Activated CD4-positive, alpha-beta T cell treated with anti-CD3 and anti-CD28 coated beads, Interleukin-2, amount 50 U/mL, for 4 hours (primary cell): ENCODE measurements at regions not wholly inside any gene's neighbourhood (a gene's known extent, or its start where the extent isn't known, plus 50 kb on each side); places are given as distances from the start of the nearest gene placed in this dataset.
A peak's percentile ranks its signal among the peaks of the same experiment; 100 is the strongest.

Experiments used
- DNase-seq, 2 experiments: peaks; one replicate each; pipeline ENCODE4 v3.0.0-alpha.2; 2020

DNA sequence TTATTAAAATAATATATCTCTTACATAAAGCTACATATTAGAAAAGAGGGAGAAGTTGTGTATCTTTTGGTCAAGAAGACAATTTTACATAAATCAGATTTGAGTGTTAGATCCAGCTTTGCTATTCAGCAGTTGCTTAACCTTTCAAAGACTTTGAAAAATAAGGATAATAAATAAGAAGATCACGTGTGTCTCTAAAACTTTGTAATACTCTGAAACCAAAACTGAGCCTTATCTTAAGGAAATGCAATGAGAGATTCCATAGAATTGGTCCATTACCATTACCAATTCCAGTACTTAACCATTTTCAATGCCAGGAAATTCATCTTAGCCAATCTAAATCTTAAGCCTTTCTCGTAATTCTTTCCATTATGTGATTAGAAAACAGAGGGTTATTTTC lies 89.2 kb upstream of the COL5A2 start:
- no peak for DNase-seq

DNA sequence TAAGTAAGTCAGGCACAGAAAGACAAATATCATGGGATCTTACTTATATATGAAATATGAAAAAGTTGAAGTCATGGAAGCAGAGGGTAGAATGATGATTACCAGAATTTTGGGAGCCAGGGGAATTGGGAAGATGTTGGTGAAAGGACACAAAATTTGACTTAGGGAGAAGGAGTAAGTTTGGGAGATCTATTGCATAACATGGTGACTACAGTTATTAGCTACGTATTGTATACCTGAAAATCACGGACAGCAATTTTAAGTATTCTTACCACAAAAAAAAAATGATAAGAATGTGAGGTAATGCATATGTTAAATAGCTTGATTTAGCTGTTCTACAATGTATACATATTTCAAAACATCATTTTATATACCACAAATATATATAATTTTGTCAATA lies 94.2 kb upstream of the COL5A2 start:
- DNase-seq = no peak

DNA sequence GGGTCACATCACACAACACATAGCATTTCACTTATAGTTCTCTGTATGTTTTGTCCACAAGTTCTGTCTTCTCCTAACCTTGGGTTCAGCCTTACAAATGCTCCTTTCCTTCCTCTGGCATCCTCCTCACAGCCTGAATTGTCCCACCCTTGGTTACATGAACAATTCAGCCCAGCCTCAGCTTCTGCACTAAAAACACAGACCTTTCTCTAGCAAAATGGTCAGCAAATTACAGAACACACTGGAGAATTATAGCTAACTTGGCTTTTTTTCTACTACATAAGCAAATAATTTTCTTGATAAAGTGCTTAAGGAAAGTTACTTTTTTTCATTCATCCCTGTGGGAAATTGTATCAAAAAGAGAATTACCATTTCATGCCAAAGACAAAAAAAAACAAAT lies 94.8 kb upstream of the COL5A2 start:
- no peak for DNase-seq

DNA sequence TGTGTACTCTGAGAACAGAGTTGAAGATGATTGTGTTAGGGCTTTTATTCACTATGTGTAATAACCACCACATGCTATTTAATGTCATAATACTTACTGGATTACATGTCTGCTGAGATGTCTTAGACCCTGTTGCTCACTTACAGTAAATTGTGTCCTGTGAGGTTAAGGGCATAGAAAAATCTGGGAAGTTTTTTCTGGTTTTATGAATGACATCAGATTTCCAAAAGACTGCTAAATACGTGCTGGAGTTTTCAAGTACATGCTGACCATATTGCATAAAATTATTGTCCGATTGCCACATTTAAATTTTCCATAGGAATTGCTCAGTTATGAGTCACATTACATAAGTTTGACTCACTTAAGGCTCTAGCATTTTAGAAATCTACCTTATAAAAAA lies 96.7 kb upstream of the COL5A2 start:
- DNase-seq = no peak

DNA sequence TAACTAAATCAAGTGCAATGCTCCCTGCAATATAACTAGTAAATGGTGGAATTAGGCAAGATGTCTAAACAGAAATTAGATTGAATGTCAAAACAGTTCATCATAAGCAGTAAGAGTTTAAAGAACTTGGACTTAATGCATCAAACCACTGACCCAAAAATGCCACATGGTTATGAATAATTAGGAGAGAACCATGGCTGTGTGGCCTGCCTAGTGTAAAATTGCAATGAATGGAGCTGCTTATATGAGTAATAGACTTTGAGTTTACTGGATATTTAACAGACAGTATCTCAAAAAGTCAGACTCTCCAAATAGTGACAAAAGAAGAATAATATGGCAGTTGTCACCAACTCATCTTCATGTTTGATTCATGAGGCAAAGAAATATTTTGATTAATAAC lies 101.6 kb upstream of the COL5A2 start:
- DNase-seq = no peak

DNA sequence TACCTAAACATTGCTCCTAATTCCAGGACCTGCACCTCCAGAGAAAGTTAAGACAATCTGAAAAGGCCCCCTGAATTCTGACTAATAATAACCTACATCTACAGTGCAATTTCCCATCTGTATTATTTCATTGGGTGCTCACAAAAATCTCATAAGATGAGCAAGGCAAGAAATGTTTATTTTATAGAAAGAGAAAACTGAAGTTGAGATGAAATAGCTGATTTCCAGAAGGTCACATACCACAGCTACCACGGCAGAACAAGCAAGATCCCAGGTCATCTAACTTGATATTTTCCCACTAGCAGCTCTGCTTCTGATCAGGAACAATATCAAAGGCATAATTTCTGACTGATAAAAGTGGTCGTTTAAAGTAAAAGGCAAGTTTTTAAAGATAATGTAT lies 105.8 kb upstream of the COL5A2 start:
- DNase-seq = no peak

DNA sequence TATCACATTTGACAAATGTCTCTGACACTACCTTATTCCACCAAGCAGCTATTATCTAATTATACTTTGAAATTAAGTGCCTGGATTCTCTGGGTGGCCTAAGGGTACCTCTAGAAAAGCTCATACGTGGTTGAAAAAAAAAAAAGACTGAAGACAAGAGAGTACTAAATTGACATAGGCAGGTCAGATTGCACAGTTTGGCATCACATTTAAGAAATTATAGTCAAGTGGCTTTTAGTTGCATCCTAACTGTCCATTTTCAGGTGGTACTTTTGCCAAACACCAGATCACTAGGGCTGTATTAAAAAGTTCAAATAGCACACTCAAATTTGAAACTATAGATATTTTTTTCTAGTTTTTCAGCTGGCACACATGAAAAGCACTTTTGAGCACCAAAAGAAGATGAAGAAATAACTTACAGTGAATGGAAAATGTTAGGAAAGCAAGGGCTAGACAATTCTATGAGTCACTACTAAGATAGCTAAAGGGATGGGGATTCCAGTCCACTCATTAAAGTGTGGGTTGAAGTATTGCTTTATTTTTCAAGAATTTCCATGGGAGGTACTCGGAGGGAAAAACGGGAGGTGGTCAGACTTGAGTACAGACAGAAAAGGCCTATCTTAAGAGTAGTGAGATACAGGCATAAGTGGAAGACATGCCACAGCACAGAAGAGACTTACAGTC lies 106.5 kb upstream of the COL5A2 start:
- no peak for DNase-seq

DNA sequence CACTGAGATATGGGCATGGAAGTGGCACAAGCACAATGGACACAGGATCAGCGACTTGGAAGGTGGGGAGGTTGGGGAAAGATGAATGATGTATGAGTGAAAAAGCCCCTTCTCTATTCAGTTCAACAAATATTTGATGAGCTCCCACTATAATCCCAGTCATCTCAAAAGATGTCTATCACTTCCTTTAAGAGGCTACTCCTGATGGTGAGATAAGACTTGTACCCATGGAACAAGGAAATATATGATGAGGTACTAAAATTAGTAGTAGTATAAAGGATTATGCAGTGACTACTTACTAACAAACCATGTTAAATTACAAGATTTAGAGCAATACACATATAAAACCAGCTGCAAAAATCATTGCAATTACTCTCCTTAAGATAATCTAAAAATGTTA lies 107.8 kb upstream of the COL5A2 start:
- no peak for DNase-seq

DNA sequence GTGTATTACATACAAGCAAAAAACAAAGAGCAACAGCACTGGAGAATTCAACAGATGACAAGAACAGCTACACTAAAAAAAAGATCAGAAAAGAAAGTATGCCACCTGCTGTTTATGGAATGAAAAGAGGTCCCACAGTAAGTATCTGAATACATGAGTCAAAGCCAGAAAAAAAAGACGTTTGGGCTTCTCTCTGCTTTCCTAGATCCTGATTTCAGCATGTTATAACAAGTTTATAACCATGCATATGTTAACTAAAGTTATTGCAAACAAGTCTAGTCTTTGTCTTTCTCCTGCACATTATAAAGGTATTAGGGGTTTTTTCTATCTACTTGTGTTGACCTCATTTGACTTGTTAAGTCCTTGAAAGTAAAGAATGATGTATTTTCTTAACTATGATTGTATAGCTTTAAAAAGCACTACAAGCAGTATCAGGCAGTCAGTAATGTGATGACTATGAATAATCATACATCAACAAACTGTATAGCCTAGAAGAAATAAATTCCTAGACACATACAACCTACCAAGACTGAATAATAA lies 108.5 kb upstream of the COL5A2 start:
- DNase-seq = no peak

DNA sequence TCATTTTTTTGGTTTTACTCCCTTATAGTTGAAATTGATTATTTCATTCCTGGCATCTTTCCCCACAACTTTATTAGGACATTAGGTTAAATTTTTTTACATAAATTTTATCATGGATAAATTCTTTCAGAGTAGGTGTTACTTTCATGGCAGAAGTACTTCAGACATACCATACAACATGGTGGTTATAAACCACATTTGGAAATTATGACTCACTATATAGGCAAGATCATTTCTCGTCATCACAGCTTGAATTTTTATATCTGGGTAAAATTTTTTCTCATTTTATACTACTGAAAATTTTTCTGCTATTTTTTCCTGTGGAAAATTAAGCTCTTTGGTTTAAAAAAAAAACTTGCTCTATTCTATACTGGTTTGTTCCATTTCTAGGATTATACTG lies 111.9 kb upstream of the COL5A2 start:
- DNase-seq = no peak

DNA sequence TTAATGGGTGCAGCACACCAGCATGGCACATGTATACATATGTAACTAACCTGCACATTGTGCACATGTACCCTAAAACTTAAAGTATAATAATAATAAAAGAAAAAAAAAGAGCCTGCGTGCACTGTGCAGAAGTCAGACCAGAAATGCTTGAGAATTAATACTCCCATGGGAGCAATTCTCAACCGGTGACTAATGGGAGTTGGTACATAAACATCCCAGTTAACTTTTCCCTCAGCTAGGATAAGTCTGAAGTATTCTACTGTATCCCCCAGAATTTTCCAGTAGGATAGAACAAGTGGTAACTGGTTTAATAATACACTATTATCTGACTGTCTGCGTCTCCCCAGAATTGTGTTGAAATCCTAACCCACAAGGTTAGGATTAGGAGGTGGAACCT lies 113.6 kb upstream of the COL5A2 start:
- no peak for DNase-seq

DNA sequence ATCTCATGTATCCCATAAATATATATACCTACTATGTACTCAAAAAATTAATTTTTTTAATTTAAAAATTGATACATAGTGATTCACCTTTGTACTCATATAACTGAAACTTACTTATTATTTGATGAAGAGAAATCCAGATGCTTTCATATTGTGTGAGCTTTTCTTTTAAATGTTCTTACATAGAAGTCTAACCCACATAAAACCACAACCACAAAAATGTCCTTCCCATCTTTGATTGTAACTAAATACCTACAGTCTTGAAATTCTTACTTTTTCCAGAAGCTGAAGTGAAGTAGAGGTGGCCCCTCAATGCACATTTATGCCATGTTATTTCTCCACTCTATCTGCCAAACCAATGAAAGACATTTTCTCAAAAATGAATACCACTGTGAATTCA lies 117.9 kb upstream of the COL5A2 start:
- DNase-seq = no peak

DNA sequence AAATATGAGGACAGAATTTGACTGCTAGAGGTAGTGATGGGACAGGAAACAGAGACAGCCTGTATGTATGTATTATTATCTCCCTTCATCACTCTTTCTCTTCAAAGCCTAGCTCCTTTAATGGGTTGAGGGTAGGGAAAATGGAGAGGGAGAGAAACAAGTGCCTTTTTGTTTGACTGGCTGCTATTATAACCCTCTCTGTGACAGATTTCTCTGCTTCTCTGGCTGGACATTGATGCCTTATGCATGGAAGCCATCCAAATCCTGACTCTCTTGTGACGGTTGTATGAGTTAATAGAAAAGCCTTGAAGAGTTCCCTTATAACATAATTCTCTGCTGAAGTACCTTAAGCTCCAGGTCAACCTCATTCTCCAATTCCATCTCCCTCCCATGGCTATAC lies 118.5 kb upstream of the COL5A2 start:
- no peak for DNase-seq

DNA sequence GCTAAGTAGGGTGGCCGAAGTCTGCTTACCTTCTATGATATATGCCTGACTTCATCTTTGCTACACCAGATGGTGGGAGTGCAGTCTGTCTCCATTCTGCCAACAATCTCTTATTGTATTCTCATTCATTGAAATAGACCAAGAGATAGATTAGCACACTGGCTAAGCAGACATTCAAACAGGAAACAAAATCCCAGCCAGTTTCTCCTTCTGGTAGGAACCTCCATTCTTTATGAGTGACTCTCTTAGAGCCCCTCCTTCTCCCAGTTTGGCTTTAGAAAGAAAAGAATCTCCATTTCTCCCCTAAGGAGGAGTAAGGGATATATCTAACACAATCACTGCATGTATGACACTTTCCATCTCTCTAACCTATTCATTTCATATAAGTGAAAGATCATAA lies 118.9 kb upstream of the COL5A2 start:
- no peak for DNase-seq

DNA sequence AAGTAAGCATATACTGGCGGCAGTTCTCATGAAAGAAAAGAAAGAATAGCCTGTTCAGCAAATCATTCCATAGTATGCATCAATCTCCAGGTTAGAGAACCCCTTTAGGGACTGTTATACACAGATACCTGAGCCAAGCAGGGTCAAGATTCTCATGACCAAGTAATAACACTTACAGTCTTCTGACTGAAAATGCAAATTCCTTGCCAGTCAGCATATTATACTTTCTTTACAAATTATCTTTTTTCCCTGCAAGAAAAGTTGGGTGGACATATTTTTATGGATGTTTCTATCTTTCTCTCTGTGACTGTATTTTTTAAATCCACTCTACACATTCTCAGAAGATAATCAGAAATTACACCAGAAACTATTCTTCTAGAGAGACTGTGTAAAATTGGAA lies 120.4 kb upstream of the COL5A2 start:
- no peak for DNase-seq

DNA sequence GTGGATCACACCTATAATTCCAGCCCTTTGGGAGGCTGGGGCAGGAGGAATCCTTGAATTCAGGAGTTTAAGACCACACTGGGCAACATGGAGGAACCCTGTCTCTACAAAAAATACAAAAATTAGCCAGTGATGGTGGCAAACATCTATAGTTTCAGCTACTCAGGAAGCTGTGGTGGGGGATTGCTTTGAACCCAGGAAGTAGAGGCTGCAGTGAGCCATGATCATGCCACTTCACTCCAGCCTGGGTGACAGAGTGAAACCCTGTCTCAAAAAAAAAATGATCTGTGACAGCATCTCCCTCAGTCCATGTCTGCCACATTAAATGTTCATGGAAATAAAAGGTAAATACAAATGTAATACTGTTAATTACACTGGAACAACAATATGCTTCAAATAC lies 121.4 kb upstream of the COL5A2 start:
- peak in 1 of 2 experiments; percentile 13 for DNase-seq

DNA sequence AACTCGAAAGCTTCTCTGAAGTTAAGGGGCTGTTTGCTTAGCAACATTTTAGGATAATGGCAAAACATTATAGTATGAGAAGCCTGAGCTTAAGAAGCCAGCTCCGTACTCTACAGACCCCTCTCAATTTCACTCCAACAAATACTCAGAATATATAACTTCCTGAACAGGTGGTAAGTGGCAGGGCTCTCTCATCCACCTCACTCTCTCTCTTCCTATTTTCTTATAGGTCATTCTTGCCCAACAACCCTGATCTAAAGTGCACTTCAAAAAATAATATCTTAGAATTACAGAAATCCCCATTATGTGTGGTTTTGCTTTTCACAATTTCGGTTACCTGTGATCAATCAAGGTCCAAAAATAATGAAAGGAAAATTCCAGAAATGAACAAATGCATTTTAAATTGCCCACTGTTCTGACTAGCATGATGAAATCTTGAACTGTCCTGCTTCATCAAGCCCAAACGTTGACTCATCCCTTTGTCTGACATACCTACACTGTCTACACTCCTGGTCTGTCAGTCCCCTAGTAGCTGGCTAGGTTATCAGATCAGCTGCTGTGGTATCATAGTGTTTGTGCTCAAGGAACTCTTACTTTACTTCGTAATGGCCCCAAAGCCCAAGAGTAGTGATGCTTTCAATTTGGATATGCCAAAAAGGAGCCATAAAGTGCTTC lies 122.8 kb upstream of the COL5A2 start:
- DNase-seq = no peak

DNA sequence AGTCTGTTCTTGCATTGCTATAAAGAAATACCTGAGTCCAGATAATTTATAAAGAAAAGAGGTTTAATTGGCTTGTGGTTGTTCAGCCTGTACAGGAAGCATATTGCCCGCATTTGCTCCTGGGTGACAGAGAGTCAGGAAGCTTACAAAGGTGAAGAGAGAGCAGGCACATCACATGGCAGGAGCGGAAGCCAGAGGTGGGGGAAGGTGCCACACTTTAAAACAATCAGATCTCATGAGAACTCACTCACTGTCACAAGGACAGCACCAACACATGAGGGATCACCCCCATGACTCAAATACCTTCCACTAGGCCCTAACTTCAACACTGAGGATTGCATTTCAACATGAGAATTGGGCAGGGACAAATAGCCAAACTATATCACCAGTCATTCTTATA lies 124.8 kb upstream of the COL5A2 start:
- peak; percentile 32 to 40 for DNase-seq

DNA sequence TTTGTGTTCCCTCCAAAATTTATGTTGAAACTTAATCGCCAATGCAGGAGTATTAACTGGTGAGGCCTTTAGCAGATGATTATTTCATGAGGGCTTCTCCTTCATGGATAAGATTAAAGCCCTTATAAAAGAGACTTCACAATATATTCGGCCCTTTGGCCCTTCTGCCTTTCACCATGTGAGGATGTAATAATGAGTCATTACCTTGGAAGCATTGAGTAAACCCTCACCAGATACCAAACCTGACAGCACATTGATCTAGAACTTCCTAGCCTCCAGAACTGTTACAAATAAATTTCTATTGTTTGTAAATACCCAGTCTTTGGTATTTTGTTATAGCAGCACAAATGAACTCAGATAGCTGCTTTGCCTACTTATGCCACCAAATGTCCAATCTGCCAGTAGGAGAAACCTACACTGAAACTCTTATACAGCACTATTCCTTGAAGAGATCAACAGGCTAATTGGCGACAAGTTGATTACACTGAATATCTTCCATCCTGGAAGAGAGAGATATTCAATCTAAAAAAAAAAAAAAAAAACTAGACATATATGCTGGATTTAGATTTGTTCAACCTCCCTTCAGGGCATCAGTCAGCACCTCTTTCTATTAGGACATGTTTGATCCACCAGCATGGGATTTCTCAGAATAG lies 125.9 kb upstream of the COL5A2 start:
- DNase-seq = no peak

DNA sequence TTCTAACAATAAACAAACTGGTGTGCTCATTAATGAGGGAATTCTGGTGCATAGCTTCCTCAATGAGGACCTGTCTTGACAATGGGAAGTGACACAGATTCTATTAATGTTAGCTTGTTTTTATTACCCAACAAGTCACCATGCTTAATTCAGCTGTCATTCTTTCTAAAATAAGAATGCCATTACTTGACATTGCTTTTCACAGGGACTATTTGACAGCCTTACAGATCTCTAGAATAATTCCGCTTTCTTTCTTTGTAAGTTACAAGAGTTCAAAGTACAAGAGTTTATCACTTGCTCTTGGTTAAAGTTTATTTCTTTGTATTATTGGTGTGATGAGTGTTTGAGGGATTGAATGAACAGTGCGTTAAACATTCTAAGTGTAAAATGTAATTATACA lies 127.0 kb upstream of the COL5A2 start:
- no peak for DNase-seq

DNA sequence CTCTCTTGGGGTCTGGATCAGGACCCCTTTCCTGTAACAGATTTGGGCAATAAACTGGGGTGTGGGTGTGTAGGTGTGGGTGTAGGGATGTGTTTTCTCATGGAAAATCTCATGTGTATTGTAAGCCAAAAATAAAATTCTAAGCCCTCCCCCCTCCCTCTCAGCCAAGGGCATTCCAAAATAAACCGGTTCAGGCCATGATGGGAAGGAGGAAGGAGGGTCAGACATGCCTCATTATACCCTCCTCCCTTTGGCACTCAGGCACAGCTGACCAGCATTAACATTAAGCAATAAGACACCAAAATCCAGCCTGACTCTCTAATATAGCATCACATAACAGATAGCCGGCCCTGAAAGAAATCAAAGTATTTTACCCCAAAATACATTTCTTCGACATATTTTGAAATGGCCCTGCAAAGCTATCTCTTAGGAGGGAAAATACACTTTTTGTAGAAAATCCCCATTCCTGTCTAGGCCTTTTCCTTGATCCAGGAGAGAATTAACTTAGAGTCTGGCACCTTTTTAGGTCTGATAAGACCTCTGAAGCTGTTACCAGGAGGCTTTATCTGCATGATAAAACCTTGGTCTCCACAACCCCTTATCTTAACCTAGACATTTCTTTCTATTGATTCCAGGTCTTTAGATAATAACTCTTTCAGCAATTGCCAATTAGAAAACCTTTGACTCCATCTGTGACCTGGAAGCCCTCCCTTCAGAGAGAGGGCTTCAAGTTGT lies 128.7 kb upstream of the COL5A2 start:
- DNase-seq = no peak

DNA sequence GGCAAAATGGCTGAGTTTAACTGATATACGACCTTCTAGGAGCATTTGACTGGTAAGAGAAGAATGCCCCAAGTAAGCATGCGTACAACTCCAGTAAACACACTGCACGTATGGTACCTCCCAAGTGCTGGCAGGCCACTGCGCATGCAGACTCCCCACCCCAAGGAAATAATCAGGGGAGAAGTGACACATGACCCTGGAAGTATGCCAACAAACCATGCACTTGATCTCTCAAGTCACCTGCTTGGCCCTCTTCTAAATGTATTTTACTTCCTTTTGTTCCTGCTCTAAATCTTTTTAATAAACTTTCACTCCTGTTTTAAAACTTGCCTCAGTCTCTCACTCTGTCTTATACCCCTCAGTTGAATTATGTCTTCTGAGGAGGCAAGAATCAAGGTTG lies 129.8 kb upstream of the COL5A2 start:
- no peak for DNase-seq

DNA sequence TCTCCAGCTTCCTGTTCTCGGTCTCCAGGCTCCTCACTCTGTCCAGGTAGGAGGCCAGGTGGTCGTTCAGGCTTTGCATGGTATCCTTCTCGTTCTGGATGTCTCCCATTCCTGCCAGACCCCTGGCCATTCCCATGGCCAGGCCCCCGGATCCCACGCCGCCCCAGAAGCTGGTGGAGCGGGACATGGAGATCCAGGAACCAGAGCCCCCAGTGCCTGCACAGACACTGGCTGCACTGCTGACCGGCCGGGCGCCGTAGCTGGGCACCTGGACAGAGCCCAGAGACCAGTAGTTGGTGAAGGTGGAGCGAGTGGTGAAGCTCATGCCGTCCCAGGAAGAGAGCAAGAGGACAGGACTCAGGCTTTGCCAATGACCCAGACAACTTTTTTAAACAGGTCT lies 129.1 kb upstream of the WDR75 start:
- no peak for DNase-seq

DNA sequence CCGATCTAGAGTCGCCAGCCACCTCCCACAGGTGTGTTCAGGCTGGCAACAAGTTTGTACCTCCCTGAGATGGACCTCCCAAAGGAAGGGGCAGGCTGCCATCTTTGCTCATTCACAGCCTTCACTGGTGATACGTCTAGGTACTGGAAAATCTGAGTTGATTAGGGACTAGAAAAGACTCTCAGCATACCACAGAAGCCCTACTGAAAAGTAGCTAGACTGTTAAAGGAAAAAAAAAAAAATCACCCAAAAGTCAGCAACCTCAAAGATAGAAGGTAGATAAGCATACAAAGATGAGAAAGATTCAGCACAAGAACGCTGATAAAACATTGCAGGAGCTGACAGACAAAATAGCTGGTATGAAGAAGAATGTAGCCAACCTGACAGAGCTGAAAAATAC lies 128.6 kb upstream of the WDR75 start:
- no peak for DNase-seq
